ENCODE measurements at regions not wholly inside any gene's neighbourhood (a gene's known extent, or its start where the extent isn't known, plus 50 kb on each side); places are given as distances from the start of the nearest gene placed in this dataset.

DNA sequence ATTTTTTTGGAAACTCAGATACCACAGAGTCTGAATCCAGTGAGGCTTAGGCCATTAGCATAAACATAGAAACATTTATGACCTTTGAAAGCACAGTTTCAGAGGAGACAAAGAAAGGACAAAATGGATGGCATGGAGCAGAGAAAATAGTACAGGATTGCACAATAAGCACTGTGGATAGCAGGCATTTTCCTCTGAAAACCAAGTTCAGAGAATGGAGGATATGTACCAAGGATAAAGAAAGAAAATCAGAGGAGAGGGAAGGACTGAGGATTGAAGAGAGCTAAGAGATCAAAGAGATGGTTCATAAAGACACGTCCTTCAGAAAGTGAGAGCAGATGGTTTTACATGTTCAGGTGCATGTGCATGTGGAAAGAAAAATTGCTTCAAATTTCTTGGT lies 707.2 kb upstream of the CELF2 start:
- no peak for FAIRE-seq

DNA sequence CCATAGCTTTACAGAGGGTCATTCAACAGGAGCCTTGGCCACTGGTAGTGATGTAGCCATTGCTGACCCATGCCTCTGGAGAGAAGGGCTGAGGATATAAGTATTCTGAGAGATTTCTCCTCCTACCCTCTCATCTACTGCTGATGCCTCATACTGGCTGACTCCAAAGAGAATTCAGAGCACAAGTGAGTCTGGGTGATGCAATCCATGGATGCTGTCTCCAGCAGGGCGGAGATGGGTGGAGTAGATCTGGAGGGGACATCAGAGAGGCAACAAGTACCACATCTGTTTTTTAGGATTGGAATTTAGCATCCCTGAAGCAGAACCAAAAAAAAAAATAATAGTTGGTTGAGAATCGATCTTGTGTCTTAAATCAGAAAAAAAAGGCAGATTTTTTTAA lies 705.7 kb upstream of the CELF2 start:
- no peak for FAIRE-seq

DNA sequence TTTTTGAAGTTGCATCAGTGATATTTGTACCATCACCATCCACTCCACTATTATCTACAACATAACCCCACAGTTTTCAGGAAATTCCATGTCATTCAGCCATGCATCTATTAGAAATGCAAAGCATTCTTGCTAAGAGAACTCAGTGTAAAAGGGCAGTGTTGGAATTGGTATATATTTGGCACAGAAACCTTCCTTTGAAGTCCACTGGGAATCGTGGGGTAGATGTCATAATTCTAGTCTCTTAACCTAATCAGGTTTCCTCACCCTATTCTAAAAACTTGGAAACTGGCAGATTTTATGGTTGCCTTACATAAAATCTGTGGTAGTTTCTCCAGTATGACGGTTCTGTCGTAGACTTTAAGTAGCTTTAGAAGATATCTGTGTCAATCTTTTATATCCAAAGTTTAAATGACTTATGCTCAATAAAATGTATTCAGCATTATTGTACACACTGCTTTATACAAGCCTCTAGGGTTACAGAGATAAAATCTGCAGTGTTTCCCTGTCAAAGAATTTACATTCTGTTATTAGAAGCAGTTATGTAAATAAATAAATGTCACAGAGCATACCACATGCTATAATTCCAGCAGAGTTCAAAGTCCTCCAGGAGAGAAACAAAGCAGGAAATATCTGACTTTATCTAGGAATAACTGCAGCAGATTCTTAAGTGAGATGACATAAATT lies 704.4 kb upstream of the CELF2 start:
- FAIRE-seq, result no peak

DNA sequence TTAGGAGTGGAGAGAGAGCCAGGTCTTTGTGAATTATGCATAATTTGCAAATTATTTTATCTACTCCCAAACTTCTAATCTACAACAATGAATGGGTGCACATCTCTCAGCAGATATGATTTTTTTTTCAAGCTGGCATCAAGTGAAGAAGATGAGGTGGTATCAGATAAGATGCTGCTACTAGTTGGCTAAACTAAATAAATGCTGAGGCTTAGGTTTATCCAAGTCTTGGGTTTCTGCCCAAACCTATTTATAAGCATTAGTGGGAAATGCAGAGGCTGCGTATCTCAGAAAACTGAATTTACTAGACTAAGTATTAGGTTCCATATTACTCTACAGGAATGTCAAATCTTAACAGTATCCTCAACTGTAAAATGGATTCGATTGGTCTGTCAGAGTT lies 703.0 kb upstream of the CELF2 start:
- FAIRE-seq, result no peak

DNA sequence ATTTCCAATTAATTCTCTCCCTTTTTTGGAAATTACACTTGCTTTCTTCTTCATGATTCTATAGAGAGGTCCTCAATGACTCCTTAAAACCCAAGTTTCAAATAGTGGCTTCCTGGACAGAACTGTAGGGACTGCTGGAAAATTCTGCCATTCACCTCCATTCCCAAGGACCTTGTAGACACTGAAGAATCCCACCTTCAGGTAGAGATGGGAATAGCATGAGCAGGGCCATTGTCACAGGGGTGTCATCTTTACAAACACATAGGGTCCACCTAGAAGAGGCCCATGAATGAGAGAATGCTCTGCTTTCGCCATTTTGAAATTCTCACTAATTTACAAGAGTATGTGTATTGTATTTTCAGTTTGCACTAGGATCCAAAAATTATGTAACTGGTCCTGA lies 701.7 kb upstream of the CELF2 start:
- FAIRE-seq, result no peak

DNA sequence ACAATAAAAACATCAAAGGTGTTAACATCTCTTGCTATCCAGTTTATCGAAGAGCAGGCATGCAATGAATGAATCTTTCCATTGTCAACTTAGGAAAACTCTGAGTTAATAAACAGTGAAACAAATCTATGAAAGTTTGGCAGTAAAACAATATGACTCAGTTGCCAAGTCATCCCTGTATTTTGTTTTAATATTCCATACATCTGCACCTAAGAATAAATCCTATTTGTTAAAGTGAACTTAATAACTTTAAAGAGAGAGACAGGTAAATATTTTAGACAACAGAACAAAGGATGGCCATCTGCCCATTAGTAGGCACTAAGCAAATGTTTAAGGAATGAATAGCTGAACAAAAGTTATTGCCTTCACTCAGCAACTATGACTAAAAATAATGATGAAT lies 700.5 kb upstream of the CELF2 start:
- FAIRE-seq, result no peak

DNA sequence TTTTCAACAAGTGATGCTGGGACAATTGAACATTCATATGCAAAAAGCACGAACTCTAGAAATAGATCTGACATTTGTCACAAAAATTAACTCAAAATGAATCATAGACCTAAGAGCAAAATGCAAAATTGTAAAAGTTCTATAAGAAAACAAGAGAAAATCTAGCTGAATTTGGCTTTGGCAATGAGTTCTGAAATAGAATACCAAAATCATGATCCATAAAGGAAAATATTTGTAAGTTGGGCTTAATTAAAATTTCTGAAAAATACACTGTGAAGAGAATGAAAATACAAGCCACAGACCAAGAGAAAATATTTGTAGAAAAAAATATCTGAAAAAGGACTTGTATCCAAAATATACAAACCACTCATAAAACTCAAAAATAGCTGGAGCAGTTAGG lies 698.8 kb upstream of the CELF2 start:
- FAIRE-seq, result no peak

DNA sequence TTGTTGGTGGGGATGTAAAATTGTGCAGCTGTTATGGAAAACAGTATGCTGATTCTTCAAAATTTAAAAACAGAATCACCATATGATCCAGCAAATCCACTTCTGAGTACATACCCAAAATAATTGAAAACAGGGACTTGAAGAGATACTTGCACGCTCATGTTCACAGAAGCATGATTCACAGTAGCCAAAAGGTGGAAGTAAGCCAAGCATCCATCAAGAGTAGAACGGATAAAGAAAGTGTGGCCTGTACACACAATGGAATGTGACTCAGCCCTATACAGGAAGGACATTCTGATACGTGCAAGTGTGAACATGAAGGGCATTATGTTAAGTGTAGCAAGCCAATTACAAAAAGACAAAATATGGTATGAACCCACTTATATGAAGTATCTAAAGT lies 696.7 kb upstream of the CELF2 start:
- no peak for FAIRE-seq

DNA sequence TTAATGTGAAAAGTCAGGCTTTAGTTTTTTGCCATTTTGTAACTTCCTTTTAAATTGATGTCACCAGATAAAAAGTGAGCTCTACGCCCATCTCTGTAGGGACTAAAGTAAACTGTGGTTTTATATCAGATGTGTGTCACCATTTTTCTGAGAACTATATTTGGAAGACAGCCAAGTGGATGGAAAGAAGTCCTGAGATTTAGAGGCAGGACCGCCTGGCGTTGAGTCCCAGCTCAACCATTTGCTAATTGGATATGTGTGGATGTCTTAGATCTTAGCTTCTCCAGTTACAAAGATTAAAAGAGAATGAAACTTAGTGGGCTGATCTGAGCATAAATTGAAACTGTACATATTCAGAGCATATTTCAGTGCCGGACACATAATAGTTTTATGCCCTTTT lies 691.6 kb upstream of the CELF2 start:
- FAIRE-seq, result no peak

DNA sequence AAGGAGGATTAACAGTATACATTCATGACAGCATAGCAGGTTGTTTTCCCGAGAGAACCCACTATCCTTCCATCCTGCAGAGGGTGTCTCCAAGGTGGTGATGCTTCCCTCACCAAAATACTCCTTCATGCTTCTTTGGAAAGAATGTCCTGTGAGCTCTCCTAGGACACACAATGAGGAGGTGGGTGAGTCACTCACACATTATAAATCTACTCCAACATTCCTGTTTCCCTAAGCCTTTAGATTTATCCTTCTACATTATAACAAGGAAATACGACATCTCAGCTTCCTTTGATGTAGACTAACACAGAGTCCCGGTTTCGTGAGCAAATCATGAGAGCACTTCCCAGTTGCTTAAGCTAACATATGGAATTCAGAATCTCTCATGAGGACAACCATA lies 689.7 kb upstream of the CELF2 start:
- FAIRE-seq, result no peak

DNA sequence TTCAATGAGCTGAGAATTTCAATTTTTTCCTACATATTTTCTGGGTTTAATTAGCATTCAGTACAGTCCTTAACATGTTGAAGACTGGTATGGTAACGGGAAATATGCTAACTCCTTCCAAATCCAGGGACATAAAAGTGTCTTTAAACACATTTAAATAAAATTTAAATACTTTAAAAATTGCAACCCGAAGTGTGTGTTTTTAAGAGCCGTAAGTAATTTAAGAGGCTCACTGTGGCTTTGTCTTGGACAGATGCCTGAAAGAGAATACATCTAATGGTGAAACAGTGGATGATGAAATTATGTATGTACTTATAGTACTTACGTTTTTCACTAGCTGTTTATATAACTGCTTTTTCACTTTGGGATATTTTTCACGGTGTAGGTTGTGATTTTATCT lies 687.3 kb upstream of the CELF2 start:
- no peak for FAIRE-seq

DNA sequence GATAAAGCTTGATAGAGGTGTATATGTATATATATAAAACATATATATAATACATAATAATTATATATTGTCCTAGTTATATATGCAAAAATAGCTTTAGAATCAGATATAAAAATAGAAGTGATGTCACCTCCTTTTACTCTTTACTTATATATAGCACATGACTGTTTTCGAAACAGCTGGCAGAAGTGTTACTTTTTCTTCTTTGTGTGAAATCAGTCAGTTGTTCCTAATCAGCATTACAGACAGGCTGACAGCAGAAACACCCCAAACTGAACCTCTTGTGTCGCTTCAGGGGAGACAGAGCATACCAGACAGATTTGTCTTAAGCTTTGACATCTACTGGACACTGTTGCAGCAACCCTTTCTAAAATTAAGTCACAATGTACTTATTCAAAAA lies 684.9 kb upstream of the CELF2 start:
- FAIRE-seq, result no peak

DNA sequence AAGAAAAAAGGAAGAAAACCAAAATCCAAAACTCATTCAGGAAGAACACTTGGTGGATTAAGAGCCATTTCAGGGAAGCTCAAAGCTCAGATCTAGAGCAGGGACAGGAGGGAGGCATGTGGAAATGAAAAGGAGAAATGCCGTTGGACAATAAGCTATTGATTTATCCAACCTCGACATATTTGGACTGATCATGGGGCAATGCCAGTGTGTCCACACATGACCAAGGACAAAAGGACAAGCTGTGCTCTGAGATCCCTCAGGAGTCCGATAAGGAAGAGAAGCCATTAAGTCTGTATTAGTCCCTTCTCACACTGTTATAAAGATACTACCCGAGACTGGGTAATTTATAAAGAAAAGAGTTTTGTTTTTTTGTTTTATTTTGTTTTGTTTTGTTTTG lies 684.0 kb upstream of the CELF2 start:
- no peak for FAIRE-seq

DNA sequence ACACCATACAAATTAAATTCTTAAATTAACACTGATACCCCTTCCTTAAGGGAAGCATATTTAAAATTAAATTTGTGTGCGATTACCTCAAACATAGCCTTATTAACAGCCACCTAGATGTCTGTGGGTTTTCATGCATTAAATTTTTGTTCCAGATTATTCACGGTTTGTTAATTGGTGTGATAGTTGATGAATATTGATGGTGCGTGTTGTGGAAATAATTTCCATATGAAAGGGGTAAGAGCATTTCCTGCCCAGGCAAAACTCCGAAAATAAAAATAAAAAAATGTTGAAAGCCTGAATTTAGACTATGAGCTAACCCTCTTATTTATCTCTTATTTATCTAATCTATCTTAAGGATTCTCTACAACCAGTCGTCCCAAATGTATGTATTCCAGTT lies 679.3 kb upstream of the CELF2 start:
- FAIRE-seq, result no peak

DNA sequence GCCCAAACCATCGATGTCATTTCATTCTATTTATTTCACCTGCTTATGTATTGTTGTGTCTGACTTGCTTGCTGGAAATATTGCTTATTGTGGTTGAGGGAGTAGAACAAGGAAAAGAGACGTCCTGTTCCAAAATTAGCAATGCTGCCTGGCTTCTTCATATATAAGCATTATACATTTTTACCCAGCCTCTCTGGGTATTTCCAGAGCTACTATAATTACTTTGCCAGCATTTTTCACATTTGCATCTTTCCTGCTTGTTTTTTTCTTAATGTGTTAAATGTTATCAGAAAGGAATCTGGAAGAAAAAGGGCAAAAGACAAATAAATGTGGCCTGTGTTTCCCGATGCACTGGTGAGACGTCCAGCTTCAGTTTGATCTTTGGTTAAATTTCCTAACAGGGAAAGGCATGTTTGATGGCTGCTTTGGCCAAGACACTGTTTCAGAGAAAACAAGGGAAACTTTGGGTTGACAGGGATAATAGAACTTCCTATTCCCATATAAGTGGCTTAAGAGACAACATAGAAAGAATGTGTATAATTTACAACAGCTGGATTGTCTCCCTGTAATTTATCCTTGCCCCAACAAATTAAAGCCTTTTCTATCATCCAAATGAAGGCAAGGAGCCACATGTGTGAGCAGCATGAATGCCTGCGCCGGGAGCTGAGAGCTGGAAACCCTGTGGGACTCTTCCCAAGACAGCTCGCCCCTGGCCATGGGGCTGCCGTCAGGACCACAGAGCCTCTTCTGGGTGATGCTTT lies 671.1 kb upstream of the CELF2 start:
- no peak for FAIRE-seq

DNA sequence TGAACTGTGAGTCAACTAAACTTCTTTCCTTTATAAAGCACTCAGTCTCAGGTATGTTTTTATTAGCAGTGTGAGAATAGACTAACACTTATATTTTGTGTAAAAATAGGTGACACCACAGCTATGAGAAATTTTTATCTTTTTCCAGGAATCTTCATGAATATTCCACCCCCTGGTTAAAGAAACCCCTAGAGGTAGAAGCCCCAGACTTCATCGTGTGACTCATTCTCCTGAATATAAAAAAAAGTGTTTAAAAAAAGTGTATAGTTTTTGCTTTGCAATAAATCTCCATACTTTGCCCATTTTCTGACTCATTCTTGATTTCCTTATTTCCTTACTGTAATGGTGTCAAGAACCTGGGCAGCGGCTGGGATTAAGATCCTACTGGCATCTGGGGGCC lies 667.6 kb upstream of the CELF2 start:
- FAIRE-seq, result no peak

DNA sequence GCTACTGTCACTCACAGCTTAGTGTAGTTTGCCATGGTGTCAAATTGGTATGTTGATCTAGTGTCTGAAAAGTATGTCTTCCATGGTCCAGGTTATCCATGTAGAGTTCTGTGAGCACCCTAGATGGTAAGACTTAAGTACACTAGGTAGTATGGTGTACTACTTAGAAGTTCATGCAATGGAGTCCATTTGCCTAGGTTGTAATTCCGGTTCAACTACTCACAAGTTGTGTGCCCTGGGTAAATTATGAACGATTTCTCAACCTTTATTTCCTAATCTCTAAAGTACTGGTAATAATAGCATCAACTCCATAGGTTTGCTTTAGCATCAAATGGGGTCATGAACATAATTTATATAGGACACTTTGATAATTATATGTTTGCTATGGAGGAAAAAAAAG lies 666.2 kb upstream of the CELF2 start:
- FAIRE-seq, result no peak

DNA sequence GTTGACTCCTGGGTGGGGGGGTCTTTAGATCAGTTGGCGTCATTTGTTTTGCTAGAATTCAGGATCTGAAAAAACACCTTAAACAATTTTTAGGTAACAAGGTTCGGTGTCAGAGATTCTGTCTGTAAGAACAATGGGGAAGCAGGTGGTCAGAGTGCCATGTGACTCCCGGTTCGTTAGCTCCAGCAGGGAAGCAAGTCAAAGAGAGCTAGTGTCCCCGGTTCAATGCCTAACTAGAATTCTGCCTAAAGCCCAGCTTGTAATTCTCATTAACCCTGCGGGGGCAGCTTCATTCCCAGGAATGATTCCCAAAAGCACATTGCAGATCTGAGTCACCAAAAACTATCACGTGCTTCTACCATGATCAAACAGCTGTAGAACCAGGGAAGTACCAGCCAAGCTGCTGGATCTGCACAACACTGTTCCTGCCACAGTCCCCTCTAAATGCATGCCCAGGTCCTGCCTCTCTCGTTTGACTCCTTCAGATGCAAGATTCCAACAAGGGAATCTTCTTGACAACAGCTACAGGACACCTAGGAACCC lies 664.3 kb upstream of the CELF2 start:
- no peak for FAIRE-seq

DNA sequence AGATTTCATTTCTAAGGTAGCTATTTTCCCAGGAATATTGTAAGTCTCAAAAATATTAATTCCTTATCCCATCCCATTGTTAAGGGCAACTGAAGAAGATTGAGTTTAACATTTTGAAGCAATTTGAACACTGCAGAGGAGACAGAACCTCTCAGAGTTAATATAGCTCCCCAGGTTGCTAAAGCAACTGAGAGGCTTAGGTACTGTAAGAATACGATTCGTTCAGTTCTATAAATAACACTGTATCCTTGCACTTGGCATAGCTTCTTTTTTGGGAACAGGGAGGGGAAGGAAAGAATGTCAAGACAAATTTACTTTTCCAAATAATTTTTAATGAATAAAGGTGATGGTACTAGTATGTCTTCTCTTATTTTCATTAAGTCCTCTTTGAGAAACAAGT lies 658.4 kb upstream of the CELF2 start:
- no peak for FAIRE-seq

DNA sequence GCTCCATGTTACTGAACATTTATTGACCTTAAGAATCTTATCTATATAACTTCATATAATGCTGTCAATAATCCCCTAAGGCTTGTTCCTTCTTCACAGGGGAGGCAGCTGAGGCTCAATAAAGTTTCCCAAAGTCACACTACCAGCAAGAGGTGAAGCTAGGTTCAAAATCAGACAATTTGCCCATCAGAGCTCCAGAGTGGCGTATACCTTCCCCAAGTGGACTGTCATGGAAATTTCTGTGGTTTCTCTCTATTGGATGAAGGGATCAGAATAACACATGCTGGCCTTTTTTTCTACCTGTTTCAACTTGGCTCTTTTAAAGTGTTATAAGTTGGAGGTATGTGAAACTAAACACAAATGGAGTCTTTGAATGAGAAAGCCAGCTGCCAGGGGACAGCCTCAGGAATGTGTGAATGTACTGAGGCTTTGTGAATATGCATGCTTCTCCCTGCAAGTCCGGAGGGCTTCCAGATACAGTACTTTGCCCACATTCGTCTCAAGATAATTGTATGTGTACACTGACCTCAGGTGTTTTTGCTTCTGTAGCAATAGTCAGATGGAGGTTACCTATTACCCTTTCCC lies 656.3 kb upstream of the CELF2 start:
- FAIRE-seq, result no peak

DNA sequence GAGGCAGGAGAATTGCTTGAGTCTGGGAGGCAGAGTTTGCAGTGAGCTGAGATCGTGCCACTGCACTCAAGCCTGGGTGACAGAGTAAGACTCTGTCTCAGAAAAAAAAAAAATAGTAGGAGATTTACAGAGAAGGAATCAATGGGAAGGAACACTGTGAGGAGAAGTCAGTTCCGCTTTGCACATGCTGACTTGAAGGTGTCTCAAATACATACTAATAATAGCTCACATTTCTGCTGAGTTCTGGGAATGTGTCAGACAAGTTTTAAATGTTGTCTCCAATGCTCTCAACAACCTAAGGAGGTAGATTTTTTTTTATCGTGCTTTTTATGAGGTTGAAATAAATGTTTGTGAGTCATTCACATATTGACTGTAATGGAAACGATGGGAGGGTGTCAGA lies 654.9 kb upstream of the CELF2 start:
- FAIRE-seq, result no peak

DNA sequence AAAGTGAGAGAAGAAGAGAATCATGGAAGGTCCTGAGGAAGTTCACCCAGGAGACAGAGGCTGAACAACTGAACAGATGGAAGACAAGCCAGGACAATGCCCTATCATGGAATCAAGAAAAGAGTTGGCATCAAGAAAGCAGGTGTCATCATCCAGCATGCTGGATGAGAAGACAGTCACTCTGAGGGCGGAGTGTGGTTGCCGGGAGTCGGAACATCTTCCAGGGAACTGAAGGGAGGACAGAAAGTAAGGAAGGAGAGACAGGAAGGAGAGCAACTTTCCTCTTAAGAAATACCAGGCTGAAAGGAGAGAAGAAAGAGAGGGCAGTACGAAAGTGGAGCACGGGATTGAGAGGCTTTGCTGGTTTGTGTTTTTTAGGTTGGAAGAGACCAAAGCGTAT lies 654.5 kb upstream of the CELF2 start:
- no peak for FAIRE-seq

DNA sequence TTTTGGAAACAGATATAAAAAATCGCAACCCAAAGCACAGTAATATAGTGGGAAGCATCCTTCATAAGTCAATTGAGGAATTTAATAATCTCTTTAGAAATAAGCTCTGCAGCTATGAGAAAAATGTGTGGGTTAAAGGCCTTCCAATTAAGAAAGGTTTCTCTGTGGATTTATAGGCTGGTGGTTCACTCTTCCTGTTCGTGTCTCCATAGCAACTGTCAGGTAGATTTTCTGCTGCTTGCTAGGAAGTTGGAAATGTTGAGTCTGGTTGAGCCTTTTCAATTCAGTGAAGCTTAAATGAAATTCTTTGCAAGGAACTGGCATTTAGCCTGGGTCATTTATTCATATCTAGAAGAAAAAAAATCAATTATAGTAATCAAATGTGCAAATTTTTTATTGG lies 652.8 kb upstream of the CELF2 start:
- FAIRE-seq, result no peak

DNA sequence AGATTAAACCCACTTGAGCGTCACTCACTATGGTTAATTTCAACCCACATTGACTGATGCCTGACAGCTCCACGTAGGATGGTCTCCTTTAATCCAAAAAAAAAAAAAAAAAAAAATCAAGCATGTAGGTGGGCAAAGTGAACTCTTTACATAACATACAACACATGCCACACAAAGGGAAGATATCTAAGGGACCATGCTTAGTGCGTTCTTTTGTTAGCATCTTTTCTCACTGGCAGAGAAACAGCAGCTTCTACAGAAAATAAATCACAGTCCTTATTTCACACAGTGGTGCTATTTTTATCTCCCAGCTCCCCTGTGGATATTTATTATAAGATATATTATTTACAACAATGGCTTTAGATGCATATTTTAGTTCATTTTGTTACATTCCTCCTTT lies 652.0 kb upstream of the CELF2 start:
- no peak for FAIRE-seq
